HG02610 (cell line): ENCODE measurements at regions not wholly inside any gene's neighbourhood (a gene's known extent, or its start where the extent isn't known, plus 50 kb on each side); places are given as distances from the start of the nearest gene placed in this dataset.

Source experiments
- ATAC-seq: cut with Tn5 transposase; IDR thresholded peaks from one replicate; pipeline ENCODE4 v1.9.1; 2021; ENCODE audit warnings: mild to moderate bottlenecking, moderate library complexity; ENCODE audit not compliant: unreplicated experiment

- peak; percentile 80 for ATAC-seq
Measured at GRCh38 chr6:90730151-90730673, 143.3 kb upstream of the MAP3K7 start.

- no peak for ATAC-seq
Measured at GRCh38 chr6:90729057-90729456, 142.2 kb upstream of the MAP3K7 start.

- ATAC-seq, result no peak
Measured at GRCh38 chr6:90722648-90723047, 135.8 kb upstream of the MAP3K7 start.

DNA sequence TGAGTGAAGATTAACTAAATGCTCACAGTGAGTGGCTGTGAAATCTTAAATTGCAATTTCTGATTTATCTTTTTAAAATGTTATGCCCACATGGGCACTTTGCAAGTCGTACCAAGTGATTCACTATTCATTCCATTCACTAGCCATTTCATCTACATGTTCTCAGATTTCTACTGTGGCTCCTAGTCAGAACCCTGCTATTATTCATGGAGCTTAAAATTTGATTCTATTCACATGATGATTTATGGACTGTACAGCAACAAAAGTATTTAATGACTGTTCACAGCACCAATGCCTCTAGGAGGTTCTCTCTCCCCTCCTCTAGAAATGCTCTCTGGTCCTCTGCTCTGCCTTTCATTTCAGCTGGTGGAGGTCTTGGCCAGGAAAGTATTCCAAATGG lies 133.5 kb upstream of the MAP3K7 start:
- no peak for ATAC-seq

- no peak for ATAC-seq
Measured at GRCh38 chr6:90719321-90720195, 132.7 kb upstream of the MAP3K7 start.

DNA sequence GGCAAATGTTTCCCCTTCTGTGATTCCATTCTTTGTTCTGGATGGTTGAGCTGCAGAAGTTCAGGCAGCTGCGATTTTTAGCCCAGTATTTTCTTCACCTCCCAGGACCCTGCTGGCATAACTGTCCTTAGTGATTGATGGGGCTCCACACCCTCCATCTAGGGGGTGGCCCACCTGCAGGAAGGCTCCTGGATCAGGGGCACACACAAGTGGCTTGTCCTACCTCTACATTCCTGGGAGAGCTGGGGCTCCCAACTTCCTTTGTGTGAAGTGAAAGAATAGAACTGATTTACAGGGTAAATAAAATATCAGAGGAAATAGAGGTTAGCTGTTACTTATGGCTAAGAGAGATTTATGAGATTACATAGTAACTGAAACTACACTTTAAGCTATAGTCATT lies 129.5 kb upstream of the MAP3K7 start:
- ATAC-seq, result no peak

DNA sequence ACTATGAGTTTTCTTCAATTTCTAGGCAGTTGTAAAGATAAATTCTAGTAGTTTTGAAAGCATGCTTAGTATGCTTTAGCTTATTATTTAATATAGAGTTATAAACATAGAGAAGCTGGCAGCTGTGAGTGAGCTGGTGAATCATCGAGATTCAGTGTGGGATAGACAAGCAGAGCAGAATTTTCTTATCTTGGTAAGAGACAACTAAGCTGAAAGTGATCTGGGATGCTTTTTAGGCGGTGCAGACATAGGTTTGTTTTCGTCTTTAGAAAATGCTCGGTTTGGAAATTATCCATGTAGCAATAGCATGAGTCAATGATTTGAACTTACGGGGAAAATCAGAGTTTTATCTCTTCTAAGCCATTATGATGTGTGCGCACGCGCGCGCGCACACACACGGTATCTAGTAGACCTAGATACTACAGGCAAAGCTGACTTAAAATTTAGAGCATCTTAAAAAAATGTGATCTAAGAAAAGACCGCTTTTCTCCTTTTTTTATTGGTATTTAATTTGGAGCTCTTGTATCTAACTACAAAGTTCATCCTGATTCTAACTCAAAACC lies 128.3 kb upstream of the MAP3K7 start:
- no peak for ATAC-seq

GRCh38 chr6:90714319-90714718 lies 127.4 kb upstream of the MAP3K7 start:
- no peak for ATAC-seq

DNA sequence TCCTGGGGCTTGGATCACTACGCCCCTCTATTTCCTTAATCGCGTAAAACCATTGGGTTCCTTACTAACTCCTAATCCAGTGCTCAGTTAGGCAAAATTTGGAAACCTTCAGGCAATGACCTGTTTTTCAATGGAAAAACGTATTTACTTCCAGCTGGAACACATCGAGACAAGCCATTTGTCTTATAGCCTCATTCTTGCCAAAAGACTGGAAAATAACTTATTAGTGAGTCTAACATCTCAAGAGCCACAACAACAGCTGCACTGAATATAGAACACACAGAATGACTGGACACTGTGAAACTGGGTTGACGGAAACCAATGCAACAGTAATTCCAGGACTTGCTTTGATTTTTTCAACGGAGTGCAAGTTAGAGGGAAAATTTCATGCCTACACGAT lies 125.2 kb upstream of the MAP3K7 start:
- ATAC-seq, result no peak

DNA sequence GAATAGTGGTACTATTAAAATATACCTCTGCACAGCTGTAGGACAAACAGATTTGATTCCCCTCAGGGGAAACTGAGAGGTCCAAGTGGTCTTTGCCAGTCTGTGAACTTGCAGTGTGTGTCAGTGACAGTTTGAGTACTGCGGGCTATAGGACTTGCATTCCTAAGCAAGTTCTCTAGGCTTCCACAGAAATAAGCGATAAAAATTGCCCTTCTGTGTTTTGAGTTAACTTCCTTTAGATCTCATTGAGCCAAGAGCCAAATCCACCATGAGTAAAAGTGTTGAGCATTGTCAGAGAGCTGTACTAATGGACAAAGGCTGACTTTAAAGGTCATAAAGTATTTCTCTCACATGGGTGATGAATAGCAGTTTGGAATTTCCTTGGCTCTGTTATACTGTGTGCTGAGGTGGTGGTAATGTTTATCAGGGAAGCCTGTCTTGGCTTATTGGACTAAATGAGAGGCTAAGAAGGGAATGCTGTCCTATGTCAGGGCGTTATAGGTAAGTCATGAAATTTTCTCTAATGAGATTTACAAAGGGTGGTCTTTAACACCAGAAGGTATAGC lies 122.6 kb upstream of the MAP3K7 start:
- ATAC-seq, result no peak

GRCh38 chr6:90708206-90708737 lies 121.4 kb upstream of the MAP3K7 start:
- no peak for ATAC-seq

GRCh38 chr6:90707246-90707645 lies 120.4 kb upstream of the MAP3K7 start:
- ATAC-seq, result no peak

- no peak for ATAC-seq
Measured at GRCh38 chr6:90703336-90703735, 116.5 kb upstream of the MAP3K7 start.

- no peak for ATAC-seq
Measured at GRCh38 chr6:90701926-90702325, 115.1 kb upstream of the MAP3K7 start.

DNA sequence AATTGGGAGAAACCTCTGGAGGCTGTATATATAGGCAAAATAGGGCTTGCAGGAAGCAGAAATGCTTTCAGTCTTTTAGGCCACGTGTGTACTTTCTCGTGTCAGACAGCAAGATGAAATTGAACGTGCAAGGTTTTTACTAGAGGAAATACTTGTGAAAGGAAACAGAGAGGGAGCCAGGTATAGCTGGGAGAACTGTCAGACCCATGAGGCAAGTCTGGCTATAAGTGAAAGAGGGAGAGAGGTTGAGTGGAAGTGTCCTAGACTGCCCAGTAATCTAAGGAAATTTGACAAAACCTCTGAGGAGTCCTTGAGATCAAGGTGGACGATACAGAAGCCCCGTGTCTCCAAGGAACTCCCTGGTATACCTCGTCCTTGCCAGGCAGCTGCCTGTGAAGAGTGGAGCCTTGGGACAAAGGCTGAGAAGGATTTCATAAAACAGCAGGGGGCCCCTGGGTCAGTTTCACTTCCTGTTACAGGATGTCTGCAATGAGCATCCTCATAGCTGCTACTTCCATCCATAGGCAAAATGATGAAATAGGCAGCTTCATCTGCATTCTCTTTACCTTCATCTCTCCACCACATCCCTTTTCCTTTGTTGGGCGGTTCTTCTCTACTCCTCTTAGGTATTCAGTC lies 114.4 kb upstream of the MAP3K7 start:
- ATAC-seq, result peak; percentile 68

GRCh38 chr6:90695316-90695715 lies 108.4 kb upstream of the MAP3K7 start:
- ATAC-seq, result no peak

GRCh38 chr6:90694802-90695201 lies 107.9 kb upstream of the MAP3K7 start:
- no peak for ATAC-seq

- no peak for ATAC-seq
Measured at GRCh38 chr6:90691823-90692222, 105.0 kb upstream of the MAP3K7 start.

DNA sequence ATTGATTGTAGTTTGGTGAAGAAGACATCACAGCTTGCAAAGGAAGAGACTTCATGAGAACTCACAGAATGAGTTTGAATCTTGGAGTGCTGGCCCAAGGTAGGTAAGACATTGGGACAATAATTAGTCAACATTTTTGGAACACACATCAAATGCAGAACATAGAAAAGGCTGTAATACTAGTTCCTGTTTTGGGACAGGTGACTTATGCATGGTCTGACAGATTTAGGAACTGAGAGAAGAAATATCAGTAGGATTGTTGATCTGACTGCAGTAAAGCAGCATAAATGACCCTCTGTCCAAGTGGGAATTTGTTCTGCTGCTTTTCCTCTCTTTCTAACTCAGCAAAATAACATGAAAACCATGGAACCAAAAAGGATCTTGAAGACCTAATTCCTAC lies 102.3 kb upstream of the MAP3K7 start:
- no peak for ATAC-seq

DNA sequence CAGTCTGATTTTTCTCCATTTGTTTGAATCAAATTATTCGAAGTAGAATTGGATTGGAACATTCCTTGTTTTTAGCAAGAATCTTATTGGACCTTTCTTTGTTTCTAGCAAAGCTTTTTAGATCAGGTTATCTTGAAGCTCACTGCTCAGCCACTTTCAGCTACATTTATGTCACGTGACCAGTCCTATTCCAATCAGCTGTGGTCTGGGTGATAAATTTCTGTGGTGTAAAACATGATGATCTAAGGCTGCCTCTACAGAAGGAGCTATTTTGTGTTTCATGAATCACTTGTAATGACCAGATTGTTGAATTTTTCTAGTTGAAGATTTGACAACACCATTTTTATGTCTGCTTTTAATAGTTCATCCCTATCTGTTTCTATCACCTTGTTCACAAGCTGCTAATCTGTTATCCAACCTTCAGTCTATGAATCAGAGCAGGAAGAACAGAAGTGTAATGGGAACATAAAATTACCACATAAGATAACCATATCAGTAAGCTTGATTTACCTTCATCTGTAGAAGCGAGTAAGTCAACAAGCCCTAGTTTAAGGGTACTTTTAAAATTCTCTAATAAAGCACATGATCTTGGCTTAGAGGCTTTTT lies 101.0 kb upstream of the MAP3K7 start:
- no peak for ATAC-seq

- no peak for ATAC-seq
Measured at GRCh38 chr6:90681863-90682262, 95.0 kb upstream of the MAP3K7 start.
